Fibroblast of mammary gland (primary cell): ENCODE measurements at regions not wholly inside any gene's neighbourhood (a gene's known extent, or its start where the extent isn't known, plus 50 kb on each side); places are given as distances from the start of the nearest gene placed in this dataset.
A peak's percentile ranks its signal among the peaks of the same experiment; 100 is the strongest.

Source experiments
- DNase-seq: peaks from one replicate; pipeline ENCODE4 v3.0.0-alpha.2; 2010; ENCODE audit warnings: low read depth
- H3K4me3 ChIP-seq: 2 replicates; pipeline ENCODE4 v1.5.1; 2011; ENCODE audit warnings: low read depth, mild to moderate bottlenecking, low read length, moderate library complexity; ENCODE audit not compliant: control insufficient read depth
- TF ChIP-seq, protein P1 (sequence below): conservative IDR thresholded peaks from 2 replicates; pipeline ENCODE4 v1.5.1; 2011; ENCODE audit warnings: low read depth, low read length, inconsistent platforms; ENCODE audit not compliant: control insufficient read depth, insufficient read depth

DNA sequence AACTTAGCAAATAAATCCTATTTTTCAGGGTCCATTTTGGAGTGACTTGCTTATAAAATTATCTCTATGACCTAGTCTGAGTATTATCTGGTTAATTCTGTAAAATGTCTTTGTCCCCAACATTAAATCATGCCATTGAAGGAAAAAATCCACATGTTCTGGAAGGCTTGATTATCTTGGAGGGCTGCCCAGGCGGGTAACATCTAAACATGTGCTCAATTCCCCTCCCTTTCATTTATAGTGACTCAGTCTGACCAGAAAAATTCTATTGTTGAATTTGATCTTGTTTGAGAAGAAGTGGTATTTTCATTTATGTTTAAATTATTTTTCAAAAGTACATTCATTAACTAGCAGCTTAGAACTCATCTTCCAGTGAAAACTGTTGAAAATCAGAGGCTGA, 55.4 kb upstream of the SLC10A7 start:
- peak; percentile 32 for DNase-seq
- H3K4me3 ChIP-seq: no peak overlapping the region
- TF ChIP-seq, protein P1, sequence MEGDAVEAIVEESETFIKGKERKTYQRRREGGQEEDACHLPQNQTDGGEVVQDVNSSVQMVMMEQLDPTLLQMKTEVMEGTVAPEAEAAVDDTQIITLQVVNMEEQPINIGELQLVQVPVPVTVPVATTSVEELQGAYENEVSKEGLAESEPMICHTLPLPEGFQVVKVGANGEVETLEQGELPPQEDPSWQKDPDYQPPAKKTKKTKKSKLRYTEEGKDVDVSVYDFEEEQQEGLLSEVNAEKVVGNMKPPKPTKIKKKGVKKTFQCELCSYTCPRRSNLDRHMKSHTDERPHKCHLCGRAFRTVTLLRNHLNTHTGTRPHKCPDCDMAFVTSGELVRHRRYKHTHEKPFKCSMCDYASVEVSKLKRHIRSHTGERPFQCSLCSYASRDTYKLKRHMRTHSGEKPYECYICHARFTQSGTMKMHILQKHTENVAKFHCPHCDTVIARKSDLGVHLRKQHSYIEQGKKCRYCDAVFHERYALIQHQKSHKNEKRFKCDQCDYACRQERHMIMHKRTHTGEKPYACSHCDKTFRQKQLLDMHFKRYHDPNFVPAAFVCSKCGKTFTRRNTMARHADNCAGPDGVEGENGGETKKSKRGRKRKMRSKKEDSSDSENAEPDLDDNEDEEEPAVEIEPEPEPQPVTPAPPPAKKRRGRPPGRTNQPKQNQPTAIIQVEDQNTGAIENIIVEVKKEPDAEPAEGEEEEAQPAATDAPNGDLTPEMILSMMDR: no peak

GRCh38 chr4:146582864-146583263, 55.8 kb upstream of the POU4F2 start:
- no peak overlapping the region for H3K4me3 ChIP-seq
- TF ChIP-seq, protein P1: no peak
- peak; percentile 11 for DNase-seq

DNA sequence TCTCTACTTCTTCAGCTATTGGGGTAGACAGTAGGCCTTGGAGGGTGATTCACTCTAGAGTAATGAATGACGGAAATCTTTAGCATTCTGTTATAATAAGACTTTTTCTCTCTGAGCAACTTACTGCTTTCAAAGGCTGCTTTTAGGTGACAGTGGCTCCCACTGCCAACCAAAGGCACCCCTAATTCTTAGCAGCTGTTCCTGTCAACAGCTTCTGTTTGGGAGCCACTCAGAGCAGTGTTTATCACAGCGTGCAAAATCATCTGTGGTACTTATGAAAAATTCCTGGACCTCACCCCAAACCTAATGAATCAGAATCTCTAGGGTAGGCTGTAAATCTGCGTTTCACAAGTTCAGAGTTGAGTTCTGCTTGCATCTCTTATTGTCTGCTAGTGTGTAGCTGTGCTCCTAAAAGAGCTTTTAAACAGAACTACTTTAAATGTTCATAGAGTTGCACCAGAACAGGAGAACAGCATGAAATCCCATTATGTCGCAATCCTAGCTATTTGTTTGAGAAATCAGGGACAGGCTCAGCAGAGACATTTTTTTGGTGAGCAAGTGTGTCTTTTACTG, 52.8 kb upstream of the POU4F2 start:
- TF ChIP-seq, protein P1: no peak
- peak; percentile 66 for DNase-seq
- no peak overlapping the region for H3K4me3 ChIP-seq
